GM11168 (cell line): ENCODE measurements at regions not wholly inside any gene's neighbourhood (a gene's known extent, or its start where the extent isn't known, plus 50 kb on each side); places are given as distances from the start of the nearest gene placed in this dataset.

Experiments
- in situ Hi-C: fragments of 300-500 bp; cut with MboI; formaldehyde crosslinking; loops from one replicate; pipeline ENCODE4 v1.12.0; 2022; ENCODE audit warnings: low sequenced_read_pairs; ENCODE audit not compliant: unreplicated experiment

- in situ Hi-C loops, result no loop called here
Observed at GRCh38 chr7:98679741-98680140, 62.7 kb downstream of the NPTX2 start.

GRCh38 chr7:98681511-98681910 is 64.4 kb downstream of the NPTX2 start:
- in situ Hi-C loops, result no loop called here

GRCh38 chr7:98681951-98682350 is 64.9 kb downstream of the NPTX2 start:
- in situ Hi-C loops, result no loop called here

GRCh38 chr7:98683514-98683913 is 66.4 kb downstream of the NPTX2 start:
- in situ Hi-C loops, result no loop called here

GRCh38 chr7:98685541-98685940 is 68.5 kb downstream of the NPTX2 start:
- in situ Hi-C loops, result no loop called here

GRCh38 chr7:98686466-98687080 is 69.5 kb downstream of the NPTX2 start:
- in situ Hi-C loops, result no loop called here

- in situ Hi-C loops, result no loop called here
Observed at GRCh38 chr7:98687111-98687751, 70.1 kb downstream of the NPTX2 start.

- in situ Hi-C loops, result no loop called here
Observed at GRCh38 chr7:98691619-98692018, 74.5 kb downstream of the NPTX2 start.

GRCh38 chr7:98697083-98697482 is 80.0 kb downstream of the NPTX2 start:
- in situ Hi-C loops, result no loop called here

GRCh38 chr7:98697485-98698240 is 80.6 kb downstream of the NPTX2 start:
- in situ Hi-C loops, result no loop called here

GRCh38 chr7:98698976-98699375 is 81.9 kb downstream of the NPTX2 start:
- in situ Hi-C loops, result no loop called here

- in situ Hi-C loops, result no loop called here
Observed at GRCh38 chr7:98700533-98700932, 83.4 kb downstream of the NPTX2 start.

GRCh38 chr7:98701372-98701771 is 84.3 kb downstream of the NPTX2 start:
- in situ Hi-C loops, result no loop called here

GRCh38 chr7:98702021-98702420 is 84.9 kb downstream of the NPTX2 start:
- in situ Hi-C loops, result no loop called here

- in situ Hi-C loops, result no loop called here
Observed at GRCh38 chr7:98703916-98704315, 86.8 kb downstream of the NPTX2 start.

GRCh38 chr7:98705626-98706025 is 88.5 kb downstream of the NPTX2 start:
- in situ Hi-C loops, result no loop called here

- in situ Hi-C loops, result no loop called here
Observed at GRCh38 chr7:98707076-98707475, 90.0 kb downstream of the NPTX2 start.

GRCh38 chr7:98711945-98712344 is 94.9 kb downstream of the NPTX2 start:
- in situ Hi-C loops, result no loop called here

GRCh38 chr7:98713165-98713810 is 96.2 kb downstream of the NPTX2 start:
- in situ Hi-C loops, result no loop called here

- in situ Hi-C loops, result no loop called here
Observed at GRCh38 chr7:98719396-98719795, 102.3 kb downstream of the NPTX2 start.

- in situ Hi-C loops, result no loop called here
Observed at GRCh38 chr7:98722402-98722801, 105.3 kb downstream of the NPTX2 start.
